GM18507 (cell line): ENCODE measurements at regions not wholly inside any gene's neighbourhood (a gene's known extent, or its start where the extent isn't known, plus 50 kb on each side); places are given as distances from the start of the nearest gene placed in this dataset.

Experiments
- DNase-seq: peaks from one replicate; pipeline ENCODE4 v3.0.0; 2011; ENCODE audit warnings: low read depth; ENCODE audit not compliant: insufficient read length; ENCODE audit errors: extremely low spot score
- FAIRE-seq: peaks from 2 replicates; lab custom pipeline; 2011; peaks lifted over from hg19 to GRCh38; lab: Jason Lieb, UNC

DNA sequence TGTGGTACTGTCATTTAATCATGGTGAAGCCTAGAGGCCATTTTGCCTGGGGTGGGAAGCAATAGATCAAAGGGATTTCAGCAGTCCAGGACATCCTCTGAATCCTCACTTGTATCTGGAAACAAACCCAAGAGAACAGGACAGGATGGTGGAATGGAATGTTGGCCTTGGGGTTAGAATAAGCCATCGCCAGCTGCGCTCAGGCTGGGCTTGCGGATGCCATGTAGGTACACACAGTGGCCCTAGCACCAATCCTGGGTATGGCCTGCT, 76.5 kb upstream of the ALDH1A3 start:
- no peak for FAIRE-seq
- DNase-seq: no peak

DNA sequence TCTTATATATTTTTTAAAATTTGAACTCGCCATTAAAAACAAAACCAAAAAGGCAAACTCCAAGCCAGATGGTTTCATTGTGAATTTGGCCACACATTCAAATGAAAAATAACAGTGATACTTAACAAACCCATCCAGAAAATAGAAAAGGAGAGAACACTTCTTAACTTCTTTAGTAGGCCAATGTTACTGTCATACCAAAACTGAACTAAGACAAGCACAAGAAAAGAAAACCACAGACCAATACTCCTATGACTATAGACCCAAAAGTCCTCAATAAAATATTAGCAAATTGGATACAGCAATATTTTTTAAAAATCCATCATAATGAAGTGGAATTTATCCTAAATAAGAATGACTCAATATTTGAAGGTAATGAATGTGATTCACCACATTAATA, 73.5 kb upstream of the ALDH1A3 start:
- DNase-seq: no peak
- no peak for FAIRE-seq

DNA sequence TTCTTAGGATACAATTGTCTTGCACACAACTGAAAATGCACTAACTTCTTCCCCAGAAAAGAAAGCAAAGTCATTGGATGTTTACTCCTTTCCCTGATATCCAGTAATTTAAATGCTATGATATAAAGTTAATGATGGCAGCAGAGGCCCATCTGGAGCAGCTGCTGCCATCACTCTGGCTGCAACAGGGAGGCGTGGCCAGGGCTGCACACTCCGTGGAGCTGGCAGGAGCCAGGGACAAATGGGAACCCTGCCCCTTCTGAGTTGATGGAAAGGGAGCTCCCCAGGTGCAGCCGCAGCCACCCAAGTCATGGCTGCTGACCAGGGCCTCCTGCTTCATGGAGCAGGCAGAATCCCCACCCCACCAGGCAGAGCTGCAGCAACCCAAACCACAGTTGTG, 72.6 kb upstream of the ALDH1A3 start:
- DNase-seq (no peak), FAIRE-seq (no peak)

DNA sequence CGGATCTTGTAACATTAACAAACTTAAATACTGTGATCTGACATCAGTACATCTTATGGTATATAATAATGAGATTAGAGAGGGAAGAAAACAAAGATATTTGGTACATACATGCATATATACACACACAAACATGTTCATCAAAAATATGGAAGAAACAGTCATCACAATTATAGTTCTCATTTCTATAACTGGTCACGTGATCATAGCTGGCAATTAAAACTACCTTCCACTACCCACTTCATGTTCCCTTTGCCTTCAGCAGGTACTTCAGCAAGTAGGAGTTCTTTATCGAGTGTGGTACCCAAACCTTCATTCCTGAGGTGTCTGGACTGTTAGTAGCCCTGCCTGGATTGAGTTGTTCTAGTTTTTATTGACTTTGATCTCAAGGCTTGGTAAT, 70.9 kb upstream of the ALDH1A3 start:
- DNase-seq (no peak), FAIRE-seq (no peak)

DNA sequence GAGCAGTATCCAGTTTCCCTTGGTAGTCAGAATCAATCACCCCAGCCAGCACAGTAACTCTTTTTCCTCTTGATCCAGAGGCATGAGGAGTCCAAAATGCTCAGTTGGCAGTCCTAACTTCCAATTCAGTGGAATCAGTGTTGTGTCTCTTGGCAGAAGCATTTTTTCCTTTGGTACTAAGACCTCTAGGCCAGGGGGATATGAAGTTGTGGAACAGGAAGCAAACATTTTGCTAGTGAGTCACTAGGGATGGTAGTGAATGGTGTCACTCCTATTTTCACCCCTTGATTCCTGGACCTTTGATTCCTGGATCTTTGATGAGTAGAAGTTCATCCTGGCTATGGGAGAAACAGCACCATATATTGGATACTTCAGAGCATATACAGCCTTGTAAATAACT, 70.5 kb upstream of the ALDH1A3 start:
- no peak for DNase-seq

DNA sequence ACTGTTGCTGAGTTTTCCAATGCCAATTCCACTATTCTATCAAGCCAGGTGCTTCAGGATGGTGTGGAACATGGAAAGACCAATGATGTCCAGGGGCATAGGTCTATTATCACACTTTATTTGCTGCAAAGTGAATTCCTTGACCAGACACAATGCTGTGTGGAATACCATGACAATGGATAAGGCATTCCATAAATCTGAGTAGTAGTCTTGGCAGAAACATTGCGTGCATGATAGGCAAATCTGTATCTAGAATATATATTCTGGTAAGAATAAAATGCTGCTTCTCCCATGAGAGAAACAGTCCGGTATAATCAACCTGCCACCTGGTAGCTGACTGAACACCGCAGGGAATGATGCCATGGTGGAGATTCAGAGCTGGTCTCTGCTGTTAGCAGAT, 70.0 kb upstream of the ALDH1A3 start:
- no peak for FAIRE-seq
- no peak for DNase-seq

More for the DNA sequence above, 70.5 kb upstream of the ALDH1A3 start:
- no peak for FAIRE-seq

DNA sequence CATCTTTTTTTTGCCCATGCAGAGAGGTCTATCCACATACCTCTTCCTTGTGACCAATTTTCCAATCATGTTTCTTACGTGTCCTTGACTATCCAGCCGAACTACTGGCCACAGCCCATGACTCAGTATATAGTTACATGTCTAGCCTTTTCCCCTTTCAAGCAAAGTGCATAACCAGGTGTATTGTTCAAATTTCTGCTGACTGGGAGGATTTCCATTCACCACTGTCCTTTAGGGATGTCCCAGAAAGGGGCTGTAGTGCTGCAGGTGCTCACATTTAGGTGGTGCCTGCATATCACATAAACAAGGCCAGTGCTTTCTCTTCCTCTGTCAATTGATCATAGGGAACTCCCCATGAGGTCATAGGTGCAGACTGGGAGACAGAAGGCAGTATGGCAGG, 69.4 kb upstream of the ALDH1A3 start:
- FAIRE-seq (no peak), DNase-seq (no peak)

DNA sequence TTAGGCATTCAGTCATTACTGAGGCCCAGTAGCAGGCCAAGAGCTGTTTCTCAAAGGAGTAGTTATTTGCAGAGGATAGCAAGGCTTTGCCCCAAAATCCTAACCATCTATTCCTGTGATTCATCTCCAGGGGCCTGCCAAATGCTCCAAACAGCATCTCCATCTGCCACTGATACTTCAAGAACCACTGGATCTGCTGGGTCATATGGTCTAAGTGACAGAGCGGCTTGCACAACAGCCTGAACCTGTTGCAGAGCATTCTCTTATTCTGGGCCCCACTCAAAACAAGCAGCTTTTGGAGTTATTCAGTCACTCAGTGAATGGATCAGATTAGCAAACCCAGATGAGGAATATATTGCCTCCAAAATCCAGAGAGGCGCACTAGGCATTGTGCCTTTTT, 68.8 kb upstream of the ALDH1A3 start:
- FAIRE-seq (no peak), DNase-seq (no peak)

DNA sequence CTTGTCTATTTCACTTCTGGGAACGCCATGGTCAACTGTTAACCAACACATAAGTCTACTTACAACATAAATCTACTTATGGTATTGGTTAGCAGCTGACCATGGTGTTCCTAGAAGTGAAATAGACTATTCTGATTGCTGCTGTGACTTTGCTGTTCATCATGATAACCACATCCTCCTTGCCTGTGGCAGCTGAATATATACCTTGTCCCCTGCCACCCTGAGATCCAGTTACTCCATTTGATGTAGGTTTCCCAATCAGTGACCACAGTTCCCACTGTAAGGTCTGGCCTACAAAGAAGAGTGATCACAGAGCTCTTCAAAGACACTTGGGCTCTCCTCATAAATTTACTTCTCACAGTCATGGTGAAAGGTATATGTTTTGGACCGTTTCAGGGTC, 66.8 kb upstream of the ALDH1A3 start:
- FAIRE-seq (no peak), DNase-seq (no peak)

DNA sequence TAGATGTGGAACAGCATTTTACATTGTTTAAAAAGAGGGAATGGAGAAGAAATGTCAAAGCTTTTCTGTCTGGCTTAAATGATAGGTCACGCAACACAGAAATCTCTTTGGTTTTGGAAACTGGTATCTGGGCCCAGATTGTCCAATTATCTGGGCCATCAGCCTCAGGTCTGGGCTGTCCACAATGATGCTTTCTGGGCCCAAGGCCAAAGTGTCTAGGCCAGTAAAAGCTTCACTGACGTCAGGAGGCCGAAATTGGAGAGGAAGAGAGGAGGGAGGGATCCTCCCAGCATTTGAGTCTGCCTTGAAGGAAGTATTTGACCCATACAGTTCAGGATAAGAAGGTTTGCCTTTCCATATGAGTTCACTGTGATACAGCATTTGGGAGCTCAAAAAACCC, 60.7 kb upstream of the ALDH1A3 start:
- DNase-seq (no peak), FAIRE-seq (no peak)

DNA sequence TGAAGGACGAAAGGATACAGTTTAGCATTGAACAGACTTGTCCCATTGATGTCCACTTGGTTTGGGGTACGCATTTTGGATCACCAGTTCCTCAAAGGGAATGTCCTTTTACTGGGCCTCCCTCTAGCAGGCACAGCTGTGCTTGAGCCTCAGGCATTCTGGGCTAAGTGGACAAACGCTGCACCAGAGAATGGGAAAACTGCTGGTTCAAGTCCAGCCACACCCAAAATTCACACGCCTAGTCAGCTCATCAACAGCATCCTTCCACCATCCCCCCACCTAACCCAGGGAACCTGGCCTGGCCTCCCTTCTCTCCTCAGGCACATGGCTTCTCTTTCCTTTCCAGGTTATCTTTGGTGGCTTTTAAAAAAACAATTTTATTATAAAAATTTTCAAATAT, 59.1 kb upstream of the ALDH1A3 start:
- no peak for DNase-seq
- no peak for FAIRE-seq

DNA sequence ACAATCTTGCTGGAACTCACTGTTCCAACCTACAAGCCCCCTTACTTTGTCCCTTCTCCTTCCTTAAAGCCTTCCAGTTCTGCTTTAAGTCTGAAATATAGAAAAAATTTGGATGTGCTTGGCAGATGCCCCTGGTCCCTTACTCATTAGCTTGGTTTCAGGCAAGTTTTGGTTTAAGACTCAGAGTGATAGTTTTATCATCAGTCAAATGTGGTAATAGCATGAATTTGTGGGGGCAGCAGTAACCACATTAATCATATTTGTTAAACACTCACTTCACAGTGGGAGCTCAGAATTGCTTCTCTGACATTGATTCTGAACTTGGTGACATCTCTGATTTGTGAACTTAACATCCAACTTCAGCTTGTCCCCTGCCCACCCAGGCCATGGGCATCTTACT, 58.3 kb upstream of the ALDH1A3 start:
- DNase-seq: no peak
- FAIRE-seq: no peak

DNA sequence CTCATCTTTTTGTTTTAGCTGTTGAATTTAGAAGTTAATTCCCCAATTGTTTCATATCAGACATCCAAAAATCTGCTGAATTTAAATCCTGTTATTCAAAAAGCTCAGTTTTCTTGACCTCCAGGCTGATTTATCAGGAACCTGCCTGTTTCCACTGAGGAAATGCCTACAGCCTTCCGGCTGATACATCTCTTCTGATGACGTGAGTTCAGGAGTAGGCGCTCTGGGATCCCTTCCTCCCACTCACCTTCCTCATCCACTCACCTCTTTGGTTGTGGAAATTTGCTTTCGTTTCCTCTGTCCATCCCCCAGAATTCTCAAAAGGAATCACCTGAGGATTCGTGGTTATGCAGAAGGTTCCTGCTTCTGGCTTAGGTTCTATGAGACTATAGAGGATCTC, 55.4 kb upstream of the ALDH1A3 start:
- DNase-seq (no peak), FAIRE-seq (no peak)

DNA sequence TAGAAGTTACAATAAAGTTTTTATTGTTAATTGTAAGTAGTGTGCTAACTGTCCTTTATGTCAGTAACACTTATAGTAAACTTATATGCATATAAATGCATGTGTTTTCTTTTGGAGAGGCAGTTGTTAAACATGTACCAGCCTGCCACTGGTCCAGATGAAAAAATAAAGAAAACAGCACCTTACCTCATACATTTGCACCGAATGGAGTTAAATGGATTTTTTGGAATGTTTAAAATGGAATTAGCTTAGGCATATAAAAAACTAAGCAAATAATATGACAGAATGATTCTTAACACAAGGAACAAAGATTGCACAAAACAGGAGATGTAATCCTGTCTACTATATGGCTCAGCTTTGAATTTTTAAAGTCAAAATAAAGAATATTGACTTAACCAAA, 50.2 kb upstream of the ALDH1A3 start:
- no peak for DNase-seq
- no peak for FAIRE-seq
